Fibroblast of lung (primary cell): ENCODE measurements at regions not wholly inside any gene's neighbourhood (a gene's known extent, or its start where the extent isn't known, plus 50 kb on each side); places are given as distances from the start of the nearest gene placed in this dataset.

Experiments
- DNase-seq, 2 donors: peaks; one replicate each; pipeline versions ENCODE4 v3.0.0 to v3.0.0-alpha.2; 2010; ENCODE audit warnings: low read depth in 2 of 2
- H2AFZ ChIP-seq: 2 replicates; pipeline ENCODE4 v1.5.1; 2012; ENCODE audit warnings: low read length, control low read depth, inconsistent platforms
- H3K27ac ChIP-seq: 2 replicates; pipeline ENCODE4 v1.5.1; 2011; ENCODE audit warnings: low read length, control low read depth; ENCODE audit not compliant: insufficient read depth
- H3K27me3 ChIP-seq: 2 replicates; pipeline ENCODE4 v1.5.1; 2011; ENCODE audit warnings: mild to moderate bottlenecking, low read length; ENCODE audit not compliant: control insufficient read depth, insufficient read depth
- H3K36me3 ChIP-seq: 2 replicates; pipeline ENCODE4 v1.5.1; 2011; ENCODE audit warnings: low read length; ENCODE audit not compliant: control insufficient read depth, insufficient read depth
- H3K4me1 ChIP-seq: 2 replicates; pipeline ENCODE4 v1.5.1; 2011; ENCODE audit warnings: low read length; ENCODE audit not compliant: control insufficient read depth, insufficient read depth; ENCODE audit errors: extremely low read depth
- H3K4me2 ChIP-seq: 2 replicates; pipeline ENCODE4 v1.5.1; 2011; ENCODE audit warnings: low read length, control low read depth; ENCODE audit not compliant: insufficient read depth; ENCODE audit errors: extremely low read depth
- H3K4me3 ChIP-seq, 4 experiments: fragments of 200-600 bp in 1 of 4; sonication (generic) in 1 of 4; replicated peaks in 1 of 4; 2 replicates each; pipeline ENCODE4 v1.5.1; 2011 to 2016; ENCODE audit warnings: low read length in 4 of 4, low read depth in 3 of 4, mild to moderate bottlenecking in 3 of 4, control low read depth in 2 of 4, inconsistent platforms in 1 of 4, mixed read lengths in 1 of 4; ENCODE audit not compliant: insufficient read depth in 1 of 4; ENCODE audit errors: control extremely low read depth in 1 of 4
- H3K79me2 ChIP-seq: 2 replicates; pipeline ENCODE4 v1.5.1; 2012; ENCODE audit warnings: mild to moderate bottlenecking, low read length, inconsistent platforms; ENCODE audit not compliant: control insufficient read depth, insufficient read depth
- H3K9ac ChIP-seq: 2 replicates; pipeline ENCODE4 v1.5.1; 2011; ENCODE audit warnings: mild to moderate bottlenecking, low read length, control low read depth; ENCODE audit not compliant: insufficient read depth
- H3K9me3 ChIP-seq: 2 replicates; pipeline ENCODE4 v1.5.1; 2012; ENCODE audit warnings: low read depth, low read length; ENCODE audit not compliant: control insufficient read depth, insufficient read depth
- H4K20me1 ChIP-seq: 2 replicates; pipeline ENCODE4 v1.5.1; 2011; ENCODE audit warnings: low read length; ENCODE audit not compliant: control insufficient read depth, insufficient read depth; ENCODE audit errors: extremely low read depth
- EZH2 ChIP-seq: IDR thresholded peaks from 2 replicates; pipeline ENCODE4 v1.5.1; 2012; ENCODE audit warnings: low read length, control low read depth, mild to moderate bottlenecking; ENCODE audit errors: missing control alignments
- TF ChIP-seq, protein P1 (sequence below), 2 donors: IDR thresholded peaks in 1 of 2; conservative IDR thresholded peaks in 1 of 2; 1 replicate in 1 of 2; 2 replicates in 1 of 2; pipeline ENCODE4 v1.5.1; 2011 to 2012; ENCODE audit warnings: low read length in 2 of 2, control low read depth in 1 of 2, inconsistent platforms in 1 of 2, low read depth in 1 of 2, mild to moderate bottlenecking in 1 of 2

DNA sequence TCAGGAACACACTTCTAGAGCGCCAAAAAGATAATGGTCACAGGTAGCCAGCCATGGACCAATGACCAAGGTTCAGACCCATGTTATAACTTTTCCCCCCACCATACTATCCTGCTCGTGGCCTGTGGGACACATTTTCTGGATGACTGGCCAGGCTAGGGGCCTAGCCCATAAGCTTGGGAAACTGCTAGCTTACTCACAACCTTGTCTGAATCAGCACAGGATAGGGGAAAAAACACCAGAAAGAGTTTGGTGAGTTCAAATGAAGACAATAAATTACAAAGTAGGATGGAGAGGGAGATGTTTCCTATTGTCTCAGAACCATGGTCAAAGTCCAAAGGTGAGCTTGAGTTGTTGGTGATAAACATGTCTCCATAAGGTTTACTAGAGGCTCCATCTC is 156.3 kb upstream of the CCDC68 start:
- H3K9ac ChIP-seq: no peak overlapping the region
- no peak for DNase-seq

DNA sequence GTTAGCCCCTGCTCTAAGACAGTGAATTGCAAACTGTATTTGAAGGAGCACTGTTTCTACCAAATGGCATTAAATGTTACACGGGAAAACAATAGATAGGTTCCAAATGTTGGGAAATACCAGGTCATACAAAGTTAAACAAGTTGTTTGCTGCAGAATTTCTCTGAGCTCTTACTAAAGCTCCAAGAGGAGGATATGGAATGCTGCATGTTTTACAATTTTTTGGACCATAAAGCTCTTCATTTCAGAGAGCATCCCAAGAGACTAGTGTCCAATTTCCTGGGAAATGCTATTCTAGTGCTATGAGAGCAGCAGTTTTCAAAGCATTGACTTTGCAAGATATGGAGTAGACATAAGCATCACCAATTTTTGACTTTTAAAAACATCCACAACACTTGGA is 155.6 kb upstream of the CCDC68 start:
- H3K9me3 ChIP-seq: no peaks in the 10 kb centered on the region

More for the DNA sequence above, 156.3 kb upstream of the CCDC68 start:
- Histone ChIP-seq H3K27ac (no peak overlapping the region), H3K79me2 (no peaks in the 10 kb centered on the region), H3K4me3 (no peak overlapping the region), H3K36me3 (no peaks in the 10 kb centered on the region), H3K4me2 (no peak overlapping the region), H3K27me3 (no peaks in the 10 kb centered on the region), H2AFZ (no peak overlapping the region), H3K4me1 (no peaks in the 10 kb centered on the region), H4K20me1 (no peaks in the 10 kb centered on the region), H3K9me3 (no peaks in the 10 kb centered on the region)
- TF ChIP-seq, protein P1, sequence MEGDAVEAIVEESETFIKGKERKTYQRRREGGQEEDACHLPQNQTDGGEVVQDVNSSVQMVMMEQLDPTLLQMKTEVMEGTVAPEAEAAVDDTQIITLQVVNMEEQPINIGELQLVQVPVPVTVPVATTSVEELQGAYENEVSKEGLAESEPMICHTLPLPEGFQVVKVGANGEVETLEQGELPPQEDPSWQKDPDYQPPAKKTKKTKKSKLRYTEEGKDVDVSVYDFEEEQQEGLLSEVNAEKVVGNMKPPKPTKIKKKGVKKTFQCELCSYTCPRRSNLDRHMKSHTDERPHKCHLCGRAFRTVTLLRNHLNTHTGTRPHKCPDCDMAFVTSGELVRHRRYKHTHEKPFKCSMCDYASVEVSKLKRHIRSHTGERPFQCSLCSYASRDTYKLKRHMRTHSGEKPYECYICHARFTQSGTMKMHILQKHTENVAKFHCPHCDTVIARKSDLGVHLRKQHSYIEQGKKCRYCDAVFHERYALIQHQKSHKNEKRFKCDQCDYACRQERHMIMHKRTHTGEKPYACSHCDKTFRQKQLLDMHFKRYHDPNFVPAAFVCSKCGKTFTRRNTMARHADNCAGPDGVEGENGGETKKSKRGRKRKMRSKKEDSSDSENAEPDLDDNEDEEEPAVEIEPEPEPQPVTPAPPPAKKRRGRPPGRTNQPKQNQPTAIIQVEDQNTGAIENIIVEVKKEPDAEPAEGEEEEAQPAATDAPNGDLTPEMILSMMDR (conservative IDR thresholded peaks at IDR 0.05 in 1 of 2, IDR thresholded peaks at IDR 0.05 in 1 of 2; ENCODE audit: low read depth in 1 of 2, low read length in 2 of 2): no peak
- no peak for TF ChIP-seq EZH2

DNA sequence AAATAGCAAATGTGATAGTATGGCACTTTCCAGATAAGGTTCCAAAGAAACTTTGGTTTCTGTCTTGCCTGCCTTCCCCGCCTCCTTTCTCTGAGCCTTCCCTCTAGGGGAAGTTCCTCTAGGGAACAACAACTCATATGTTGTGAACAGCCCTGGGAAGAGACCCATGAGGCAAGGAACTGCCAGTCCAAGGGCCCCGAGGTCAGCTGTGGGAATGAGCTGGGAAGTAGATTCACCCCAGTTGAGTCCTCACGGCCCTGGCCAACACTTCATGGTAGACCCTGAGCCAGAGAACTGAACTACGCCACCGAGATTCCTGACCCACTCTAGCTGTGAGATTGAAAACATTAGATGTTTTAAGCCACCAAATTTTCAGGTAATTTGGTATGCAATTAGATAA is 154.5 kb upstream of the CCDC68 start:
- H3K36me3 ChIP-seq: no peaks in the 10 kb centered on the region
- H3K27me3 ChIP-seq: no peaks in the 10 kb centered on the region
- no peaks in the 10 kb centered on the region for H3K79me2 ChIP-seq
- DNase-seq: no peak
- H3K27ac ChIP-seq: no peak overlapping the region
- H3K9me3 ChIP-seq: no peaks in the 10 kb centered on the region
- no peak overlapping the region for H2AFZ ChIP-seq
- no peak overlapping the region for H3K4me2 ChIP-seq
- no peaks in the 10 kb centered on the region for H3K4me1 ChIP-seq
- TF ChIP-seq, protein P1 (conservative IDR thresholded peaks at IDR 0.05 in 1 of 2, IDR thresholded peaks at IDR 0.05 in 1 of 2; ENCODE audit: low read depth in 1 of 2, low read length in 2 of 2): no peak
- H3K4me3 ChIP-seq: no peak overlapping the region
- H4K20me1 ChIP-seq: no peaks in the 10 kb centered on the region
- no peak overlapping the region for H3K9ac ChIP-seq

More for the DNA sequence above, 155.6 kb upstream of the CCDC68 start:
- Histone ChIP-seq H3K27me3 (no peaks in the 10 kb centered on the region), H4K20me1 (no peaks in the 10 kb centered on the region), H3K4me3 (no peak overlapping the region), H3K79me2 (no peaks in the 10 kb centered on the region), H3K27ac (no peak overlapping the region), H3K9ac (no peak overlapping the region), H3K4me1 (no peaks in the 10 kb centered on the region), H3K4me2 (no peak overlapping the region), H3K36me3 (no peaks in the 10 kb centered on the region), H2AFZ (no peak overlapping the region)
- DNase-seq: no peak
- TF ChIP-seq, protein P1 (conservative IDR thresholded peaks at IDR 0.05 in 1 of 2, IDR thresholded peaks at IDR 0.05 in 1 of 2; ENCODE audit: low read depth in 1 of 2, low read length in 2 of 2): no peak
- TF ChIP-seq EZH2: no peak
